ENCODE measurements at regions not wholly inside any gene's neighbourhood (a gene's known extent, or its start where the extent isn't known, plus 50 kb on each side); places are given as distances from the start of the nearest gene placed in this dataset.

GRCh38 chr18:68623342-68623741, 91.6 kb downstream of the TMX3 start:
- TF ChIP-seq POLR2A (IDR thresholded peaks at IDR 0.05) (no peak), CTCF (IDR thresholded peaks at IDR 0.05) (no peak)
